ENCODE measurements at regions not wholly inside any gene's neighbourhood (a gene's known extent, or its start where the extent isn't known, plus 50 kb on each side); places are given as distances from the start of the nearest gene placed in this dataset.
"Not testable (repeated sequence)": the region's sequence is repeated elsewhere in the genome, so short reads cannot be mapped to it uniquely, and the experiment has no call there.

GRCh38 chr1:99514823-99515552 is 130.9 kb upstream of the PALMD start:
- not testable (repeated sequence) for H4K12ac ChIP-seq (ENCODE audit: low read depth, low read length); H2BK5ac ChIP-seq (ENCODE audit: low read depth, low read length, poor library complexity); H3K4me2 ChIP-seq (ENCODE audit: low read length); H3K4me3 ChIP-seq (ENCODE audit: low read depth, low read length); H3K4me1 ChIP-seq (ENCODE audit: control insufficient read depth in 1 of 2, insufficient read depth in 2 of 2, low read length in 2 of 2); H3K27ac ChIP-seq (ENCODE audit: low read depth, low read length); H2BK120ac ChIP-seq (ENCODE audit: insufficient read depth, low read length, poor library complexity); H3K4ac ChIP-seq (ENCODE audit: low read depth, low read length); H2AFZ ChIP-seq (ENCODE audit: insufficient read depth, low read length, poor library complexity); H3K79me2 ChIP-seq (ENCODE audit: control insufficient read depth, insufficient read depth, low read length, poor library complexity); H4K8ac ChIP-seq (ENCODE audit: low read depth, low read length); H3K27me3 ChIP-seq (ENCODE audit: insufficient read depth, low read length); H3K23ac ChIP-seq (ENCODE audit: low read length); H3K9ac ChIP-seq (ENCODE audit: low read length); H2AK5ac ChIP-seq (ENCODE audit: low read length); H3K36me3 ChIP-seq (ENCODE audit: control insufficient read depth in 1 of 2, insufficient read depth in 2 of 2, low read length in 2 of 2); H3K14ac ChIP-seq (ENCODE audit: low read length); H2BK12ac ChIP-seq (ENCODE audit: low read length); DNase-seq; H3K79me1 ChIP-seq (ENCODE audit: low read length); H3K9me3 ChIP-seq (ENCODE audit: insufficient read depth, low read depth, low read length); H3K18ac ChIP-seq (ENCODE audit: low read length); H4K91ac ChIP-seq (ENCODE audit: low read depth, low read length)
- no CpG with 5 or more reads among the region's 8 CpGs for WGBS (ENCODE audit: extremely low coverage, insufficient coverage, insufficient read length)

- no peak overlapping the region for H4K12ac ChIP-seq (ENCODE audit: low read depth, low read length)
- H2BK5ac ChIP-seq (ENCODE audit: low read depth, low read length, poor library complexity): no peak overlapping the region
- no peaks in the 10 kb centered on the region for H3K36me3 ChIP-seq (ENCODE audit: control insufficient read depth in 1 of 2, insufficient read depth in 2 of 2, low read length in 2 of 2)
- no peak overlapping the region for H3K14ac ChIP-seq (ENCODE audit: low read length)
- no peak overlapping the region for H4K91ac ChIP-seq (ENCODE audit: low read depth, low read length)
- H2AK5ac ChIP-seq (ENCODE audit: low read length): no peak overlapping the region
- no peaks in the 10 kb centered on the region for H3K27me3 ChIP-seq (ENCODE audit: insufficient read depth, low read length)
- H2BK12ac ChIP-seq (ENCODE audit: low read length): no peak overlapping the region
- H3K9ac ChIP-seq (ENCODE audit: low read length): no peak overlapping the region
- H3K4me1 ChIP-seq (ENCODE audit: control insufficient read depth in 1 of 2, insufficient read depth in 2 of 2, low read length in 2 of 2): no peaks in the 10 kb centered on the region
- no peak overlapping the region for H4K8ac ChIP-seq (ENCODE audit: low read depth, low read length)
- H2BK120ac ChIP-seq (ENCODE audit: insufficient read depth, low read length, poor library complexity): no peak overlapping the region
- H2AFZ ChIP-seq (ENCODE audit: insufficient read depth, low read length, poor library complexity): no peak overlapping the region
- no peaks in the 10 kb centered on the region for H3K9me3 ChIP-seq (ENCODE audit: insufficient read depth, low read depth, low read length)
- no peaks in the 10 kb centered on the region for H3K79me1 ChIP-seq (ENCODE audit: low read length)
- H3K18ac ChIP-seq (ENCODE audit: low read length): no peak overlapping the region
- H3K4ac ChIP-seq (ENCODE audit: low read depth, low read length): no peak overlapping the region
- no peak overlapping the region for H3K4me2 ChIP-seq (ENCODE audit: low read length)
- no peak for DNase-seq
- no peak overlapping the region for H3K27ac ChIP-seq (ENCODE audit: low read depth, low read length)
- H3K79me2 ChIP-seq (ENCODE audit: control insufficient read depth, insufficient read depth, low read length, poor library complexity): no peaks in the 10 kb centered on the region
- WGBS (ENCODE audit: extremely low coverage, insufficient coverage, insufficient read length): 100% methylated on average over 1 of the region's 1 CpG
- no peak overlapping the region for H3K4me3 ChIP-seq (ENCODE audit: low read depth, low read length)
- no peak overlapping the region for H3K23ac ChIP-seq (ENCODE audit: low read length)
Observed at GRCh38 chr1:99516141-99516540, 129.8 kb upstream of the PALMD start.

GRCh38 chr1:99520121-99520520 is 125.8 kb upstream of the PALMD start:
- no peak overlapping the region for H2AFZ ChIP-seq (ENCODE audit: insufficient read depth, low read length, poor library complexity)
- H2BK120ac ChIP-seq (ENCODE audit: insufficient read depth, low read length, poor library complexity): no peak overlapping the region
- no peak overlapping the region for H3K4me3 ChIP-seq (ENCODE audit: low read depth, low read length)
- no peak overlapping the region for H3K18ac ChIP-seq (ENCODE audit: low read length)
- H3K4me2 ChIP-seq (ENCODE audit: low read length): no peak overlapping the region
- H3K27me3 ChIP-seq (ENCODE audit: insufficient read depth, low read length): no peaks in the 10 kb centered on the region
- H3K9me3 ChIP-seq (ENCODE audit: insufficient read depth, low read depth, low read length): no peaks in the 10 kb centered on the region
- H3K9ac ChIP-seq (ENCODE audit: low read length): no peak overlapping the region
- H2AK5ac ChIP-seq (ENCODE audit: low read length): no peak overlapping the region
- no peak overlapping the region for H4K91ac ChIP-seq (ENCODE audit: low read depth, low read length)
- no peak overlapping the region for H3K23ac ChIP-seq (ENCODE audit: low read length)
- no peaks in the 10 kb centered on the region for H3K79me1 ChIP-seq (ENCODE audit: low read length)
- no peak overlapping the region for H2BK5ac ChIP-seq (ENCODE audit: low read depth, low read length, poor library complexity)
- no peaks in the 10 kb centered on the region for H3K36me3 ChIP-seq (ENCODE audit: control insufficient read depth in 1 of 2, insufficient read depth in 2 of 2, low read length in 2 of 2)
- H4K12ac ChIP-seq (ENCODE audit: low read depth, low read length): no peak overlapping the region
- H3K79me2 ChIP-seq (ENCODE audit: control insufficient read depth, insufficient read depth, low read length, poor library complexity): no peaks in the 10 kb centered on the region
- no peak overlapping the region for H3K14ac ChIP-seq (ENCODE audit: low read length)
- H2BK12ac ChIP-seq (ENCODE audit: low read length): no peak overlapping the region
- H3K27ac ChIP-seq (ENCODE audit: low read depth, low read length): no peak overlapping the region
- H4K8ac ChIP-seq (ENCODE audit: low read depth, low read length): no peak overlapping the region
- DNase-seq: no peak
- H3K4ac ChIP-seq (ENCODE audit: low read depth, low read length): no peak overlapping the region
- no peaks in the 10 kb centered on the region for H3K4me1 ChIP-seq (ENCODE audit: control insufficient read depth in 1 of 2, insufficient read depth in 2 of 2, low read length in 2 of 2)

GRCh38 chr1:99525331-99525730 is 120.6 kb upstream of the PALMD start:
- Histone ChIP-seq H3K4me1 (ENCODE audit: control insufficient read depth in 1 of 2, insufficient read depth in 2 of 2, low read length in 2 of 2) (no peaks in the 10 kb centered on the region), H3K79me2 (ENCODE audit: control insufficient read depth, insufficient read depth, low read length, poor library complexity) (no peaks in the 10 kb centered on the region), H3K9me3 (ENCODE audit: insufficient read depth, low read depth, low read length) (no peaks in the 10 kb centered on the region), H4K91ac (ENCODE audit: low read depth, low read length) (no peak overlapping the region), H3K36me3 (ENCODE audit: control insufficient read depth in 1 of 2, insufficient read depth in 2 of 2, low read length in 2 of 2) (no peaks in the 10 kb centered on the region), H3K4me2 (ENCODE audit: low read length) (no peak overlapping the region), H4K12ac (ENCODE audit: low read depth, low read length) (no peak overlapping the region), H3K23ac (ENCODE audit: low read length) (no peak overlapping the region), H2BK12ac (ENCODE audit: low read length) (no peak overlapping the region), H2AFZ (ENCODE audit: insufficient read depth, low read length, poor library complexity) (no peak overlapping the region), H4K8ac (ENCODE audit: low read depth, low read length) (no peak overlapping the region), H3K4ac (ENCODE audit: low read depth, low read length) (no peak overlapping the region), H3K27me3 (ENCODE audit: insufficient read depth, low read length) (no peaks in the 10 kb centered on the region), H3K27ac (ENCODE audit: low read depth, low read length) (no peak overlapping the region), H2AK5ac (ENCODE audit: low read length) (no peak overlapping the region), H3K14ac (ENCODE audit: low read length) (no peak overlapping the region), H2BK5ac (ENCODE audit: low read depth, low read length, poor library complexity) (no peak overlapping the region), H3K79me1 (ENCODE audit: low read length) (no peaks in the 10 kb centered on the region), H3K18ac (ENCODE audit: low read length) (no peak overlapping the region), H3K9ac (ENCODE audit: low read length) (no peak overlapping the region), H3K4me3 (ENCODE audit: low read depth, low read length) (no peak overlapping the region), H2BK120ac (ENCODE audit: insufficient read depth, low read length, poor library complexity) (no peak overlapping the region)
- WGBS (ENCODE audit: extremely low coverage, insufficient coverage, insufficient read length): no CpG with 5 or more reads among the region's 1 CpG
- no peak for DNase-seq
